Fibroblast of lung (primary cell): ENCODE measurements at regions not wholly inside any gene's neighbourhood (a gene's known extent, or its start where the extent isn't known, plus 50 kb on each side); places are given as distances from the start of the nearest gene placed in this dataset.
"Not testable (repeated sequence)": the region's sequence is repeated elsewhere in the genome, so short reads cannot be mapped to it uniquely, and the experiment has no call there.

Experiments
- DNase-seq, 2 donors: peaks; one replicate each; pipeline versions ENCODE4 v3.0.0 to v3.0.0-alpha.2; 2010; ENCODE audit warnings: low read depth in 2 of 2
- H2AFZ ChIP-seq: 2 replicates; pipeline ENCODE4 v1.5.1; 2012; ENCODE audit warnings: low read length, control low read depth, inconsistent platforms
- H3K27ac ChIP-seq: 2 replicates; pipeline ENCODE4 v1.5.1; 2011; ENCODE audit warnings: low read length, control low read depth; ENCODE audit not compliant: insufficient read depth
- H3K27me3 ChIP-seq: 2 replicates; pipeline ENCODE4 v1.5.1; 2011; ENCODE audit warnings: mild to moderate bottlenecking, low read length; ENCODE audit not compliant: control insufficient read depth, insufficient read depth
- H3K36me3 ChIP-seq: 2 replicates; pipeline ENCODE4 v1.5.1; 2011; ENCODE audit warnings: low read length; ENCODE audit not compliant: control insufficient read depth, insufficient read depth
- H3K4me1 ChIP-seq: 2 replicates; pipeline ENCODE4 v1.5.1; 2011; ENCODE audit warnings: low read length; ENCODE audit not compliant: control insufficient read depth, insufficient read depth; ENCODE audit errors: extremely low read depth
- H3K4me2 ChIP-seq: 2 replicates; pipeline ENCODE4 v1.5.1; 2011; ENCODE audit warnings: low read length, control low read depth; ENCODE audit not compliant: insufficient read depth; ENCODE audit errors: extremely low read depth
- H3K4me3 ChIP-seq, 4 experiments: fragments of 200-600 bp in 1 of 4; sonication (generic) in 1 of 4; replicated peaks in 1 of 4; 2 replicates each; pipeline ENCODE4 v1.5.1; 2011 to 2016; ENCODE audit warnings: low read length in 4 of 4, low read depth in 3 of 4, mild to moderate bottlenecking in 3 of 4, control low read depth in 2 of 4, inconsistent platforms in 1 of 4, mixed read lengths in 1 of 4; ENCODE audit not compliant: insufficient read depth in 1 of 4; ENCODE audit errors: control extremely low read depth in 1 of 4
- H3K79me2 ChIP-seq: 2 replicates; pipeline ENCODE4 v1.5.1; 2012; ENCODE audit warnings: mild to moderate bottlenecking, low read length, inconsistent platforms; ENCODE audit not compliant: control insufficient read depth, insufficient read depth
- H3K9ac ChIP-seq: 2 replicates; pipeline ENCODE4 v1.5.1; 2011; ENCODE audit warnings: mild to moderate bottlenecking, low read length, control low read depth; ENCODE audit not compliant: insufficient read depth
- H3K9me3 ChIP-seq: 2 replicates; pipeline ENCODE4 v1.5.1; 2012; ENCODE audit warnings: low read depth, low read length; ENCODE audit not compliant: control insufficient read depth, insufficient read depth
- H4K20me1 ChIP-seq: 2 replicates; pipeline ENCODE4 v1.5.1; 2011; ENCODE audit warnings: low read length; ENCODE audit not compliant: control insufficient read depth, insufficient read depth; ENCODE audit errors: extremely low read depth
- CTCF ChIP-seq, 2 donors: IDR thresholded peaks in 1 of 2; conservative IDR thresholded peaks in 1 of 2; 1 replicate in 1 of 2; 2 replicates in 1 of 2; pipeline ENCODE4 v1.5.1; 2011 to 2012; ENCODE audit warnings: low read length in 2 of 2, control low read depth in 1 of 2, inconsistent platforms in 1 of 2, low read depth in 1 of 2, mild to moderate bottlenecking in 1 of 2
- EZH2 ChIP-seq: IDR thresholded peaks from 2 replicates; pipeline ENCODE4 v1.5.1; 2012; ENCODE audit warnings: low read length, control low read depth, mild to moderate bottlenecking; ENCODE audit errors: missing control alignments

GRCh38 chr12:102294568-102294967 lies 96.9 kb upstream of the PMCH start:
- H3K4me2 ChIP-seq, result no peak overlapping the region
- no peak overlapping the region for H3K4me3 ChIP-seq
- no peaks in the 10 kb centered on the region for H3K9me3 ChIP-seq
- H3K27me3 ChIP-seq, result no peaks in the 10 kb centered on the region
- no peak overlapping the region for H2AFZ ChIP-seq
- H3K9ac ChIP-seq, result no peak overlapping the region
- DNase-seq, result no peak
- H3K79me2 ChIP-seq, result no peaks in the 10 kb centered on the region
- no peaks in the 10 kb centered on the region for H3K4me1 ChIP-seq
- no peaks in the 10 kb centered on the region for H3K36me3 ChIP-seq
- TF ChIP-seq EZH2 (no peak), CTCF (conservative IDR thresholded peaks at IDR 0.05 in 1 of 2, IDR thresholded peaks at IDR 0.05 in 1 of 2; ENCODE audit: low read depth in 1 of 2, low read length in 2 of 2) (no peak)
- H3K27ac ChIP-seq, result no peak overlapping the region
- H4K20me1 ChIP-seq, result no peaks in the 10 kb centered on the region

GRCh38 chr12:102291498-102292440 lies 94.1 kb upstream of the PMCH start:
- not testable (repeated sequence) for H3K27me3 ChIP-seq, H3K4me1 ChIP-seq, H3K4me3 ChIP-seq, H3K36me3 ChIP-seq, H3K9ac ChIP-seq, H3K4me2 ChIP-seq, H3K9me3 ChIP-seq, H3K27ac ChIP-seq, H3K79me2 ChIP-seq, H2AFZ ChIP-seq, H4K20me1 ChIP-seq
- peak in 1 of 2 donors; percentile 5 for DNase-seq

- not testable (repeated sequence) for H4K20me1 ChIP-seq, H3K36me3 ChIP-seq, H3K4me1 ChIP-seq, H3K4me2 ChIP-seq, DNase-seq, H3K79me2 ChIP-seq, H2AFZ ChIP-seq, H3K27ac ChIP-seq, H3K9me3 ChIP-seq, H3K9ac ChIP-seq, H3K4me3 ChIP-seq, H3K27me3 ChIP-seq
These were observed 92.1 kb upstream of the PMCH start for GRCh38 chr12:102289702-102290101.

- Histone ChIP-seq H3K79me2 (no peaks in the 10 kb centered on the region), H4K20me1 (no peaks in the 10 kb centered on the region), H3K27ac (no peak overlapping the region), H3K4me2 (no peak overlapping the region), H3K4me3 (no peak overlapping the region), H3K4me1 (no peaks in the 10 kb centered on the region), H3K9me3 (no peaks in the 10 kb centered on the region), H3K36me3 (no peaks in the 10 kb centered on the region), H3K27me3 (no peaks in the 10 kb centered on the region), H3K9ac (no peak overlapping the region), H2AFZ (no peak overlapping the region)
- no peak for DNase-seq
- TF ChIP-seq CTCF (conservative IDR thresholded peaks at IDR 0.05 in 1 of 2, IDR thresholded peaks at IDR 0.05 in 1 of 2; ENCODE audit: low read depth in 1 of 2, low read length in 2 of 2) (no peak), EZH2 (no peak)
These were observed 83.6 kb upstream of the PMCH start for GRCh38 chr12:102281231-102281630.

- DNase-seq, H3K9ac ChIP-seq, H3K4me1 ChIP-seq, H3K79me2 ChIP-seq, H3K9me3 ChIP-seq, H3K36me3 ChIP-seq, H3K4me3 ChIP-seq, H4K20me1 ChIP-seq, H2AFZ ChIP-seq, H3K4me2 ChIP-seq, H3K27me3 ChIP-seq, H3K27ac ChIP-seq: not testable (repeated sequence)
These were observed 58.1 kb upstream of the PMCH start for GRCh38 chr12:102255687-102256086.
